ENCODE measurements at regions not wholly inside any gene's neighbourhood (a gene's known extent, or its start where the extent isn't known, plus 50 kb on each side); places are given as distances from the start of the nearest gene placed in this dataset.

GRCh38 chr4:187108845-187109244, 385.2 kb upstream of the FAT1 start:
- WGBS, result 76% methylated on average over 3 of the region's 3 CpGs
- no peaks in the 10 kb centered on the region for H3K4me1 ChIP-seq
- no peaks in the 10 kb centered on the region for H3K36me3 ChIP-seq
- no peak overlapping the region for H3K4me3 ChIP-seq
- no peak overlapping the region for H3K27ac ChIP-seq
- no peak for TF ChIP-seq POLR2A (IDR thresholded peaks at IDR 0.05)
- TF ChIP-seq POLR2AphosphoS5 (IDR thresholded peaks at IDR 0.05), result no peak
- TF ChIP-seq CTCF (IDR thresholded peaks at IDR 0.05), result no peak
- TF ChIP-seq EP300 (IDR thresholded peaks at IDR 0.05), result no peak
- no peak for DNase-seq (ENCODE audit: low spot score in 2 of 2)
- no peaks in the 10 kb centered on the region for H3K9me3 ChIP-seq
- no peaks in the 10 kb centered on the region for H3K27me3 ChIP-seq

- DNase-seq (ENCODE audit: low spot score in 2 of 2), result no peak
- Histone ChIP-seq H3K27me3 (no peaks in the 10 kb centered on the region), H3K4me3 (no peak overlapping the region), H3K4me1 (no peaks in the 10 kb centered on the region), H3K9me3 (no peaks in the 10 kb centered on the region), H3K27ac (no peak overlapping the region), H3K36me3 (no peaks in the 10 kb centered on the region)
- TF ChIP-seq EP300 (IDR thresholded peaks at IDR 0.05) (no peak), POLR2A (IDR thresholded peaks at IDR 0.05) (no peak), POLR2AphosphoS5 (IDR thresholded peaks at IDR 0.05) (no peak), CTCF (IDR thresholded peaks at IDR 0.05) (no peak)
- 81% methylated on average over 7 of the region's 7 CpGs for WGBS
Observed at GRCh38 chr4:187109636-187110035, 386.0 kb upstream of the FAT1 start.

- Histone ChIP-seq H3K9me3 (no peaks in the 10 kb centered on the region), H3K27ac (no peak overlapping the region), H3K27me3 (no peaks in the 10 kb centered on the region), H3K4me3 (no peak overlapping the region), H3K4me1 (no peaks in the 10 kb centered on the region), H3K36me3 (no peaks in the 10 kb centered on the region)
- TF ChIP-seq POLR2AphosphoS5 (IDR thresholded peaks at IDR 0.05) (no peak), CTCF (IDR thresholded peaks at IDR 0.05) (no peak), POLR2A (IDR thresholded peaks at IDR 0.05) (no peak), EP300 (IDR thresholded peaks at IDR 0.05) (no peak)
- no peak for DNase-seq (ENCODE audit: low spot score in 2 of 2)
- 81% methylated on average over 4 of the region's 4 CpGs for WGBS
Observed at GRCh38 chr4:187118166-187118565, 394.5 kb upstream of the FAT1 start.

GRCh38 chr4:187118602-187119120, 395.0 kb upstream of the FAT1 start:
- Histone ChIP-seq H3K9me3 (no peaks in the 10 kb centered on the region), H3K36me3 (no peaks in the 10 kb centered on the region), H3K27me3 (no peaks in the 10 kb centered on the region), H3K4me3 (no peak overlapping the region), H3K4me1 (no peaks in the 10 kb centered on the region), H3K27ac (no peak overlapping the region)
- no peak for TF ChIP-seq EP300 (IDR thresholded peaks at IDR 0.05)
- no peak for TF ChIP-seq CTCF (IDR thresholded peaks at IDR 0.05)
- TF ChIP-seq POLR2AphosphoS5 (IDR thresholded peaks at IDR 0.05), result no peak
- no peak for TF ChIP-seq POLR2A (IDR thresholded peaks at IDR 0.05)
- no peak for DNase-seq (ENCODE audit: low spot score in 2 of 2)
- WGBS, result 66% methylated on average over 1 of the region's 1 CpG

- H3K36me3 ChIP-seq, result no peaks in the 10 kb centered on the region
- no peak for DNase-seq (ENCODE audit: low spot score in 2 of 2)
- no peaks in the 10 kb centered on the region for H3K27me3 ChIP-seq
- no peak overlapping the region for H3K4me3 ChIP-seq
- WGBS, result 77% methylated on average over 12 of the region's 12 CpGs
- H3K27ac ChIP-seq, result no peak overlapping the region
- no peaks in the 10 kb centered on the region for H3K9me3 ChIP-seq
- TF ChIP-seq CTCF (IDR thresholded peaks at IDR 0.05) (no peak), POLR2A (IDR thresholded peaks at IDR 0.05) (no peak), POLR2AphosphoS5 (IDR thresholded peaks at IDR 0.05) (no peak), EP300 (IDR thresholded peaks at IDR 0.05) (no peak)
- no peaks in the 10 kb centered on the region for H3K4me1 ChIP-seq
Observed at GRCh38 chr4:187124331-187124730, 400.7 kb upstream of the FAT1 start.
